IMR-90 (cell line): ENCODE measurements at regions not wholly inside any gene's neighbourhood (a gene's known extent, or its start where the extent isn't known, plus 50 kb on each side); places are given as distances from the start of the nearest gene placed in this dataset.

ENCODE experiments used
- ATAC-seq: fragments of 200-7000 bp; cut with Tn5 transposase; 2 replicates; pipeline ENCODE4 v1.9.1; 2020; ENCODE audit warnings: low read depth, mild to moderate bottlenecking, moderate library complexity
- BruUV-seq: library from RNA; stranded (reverse); fragments of 400-500 nt; replicated peaks from 2 replicates; lab custom pipeline; 2021; lab: Mats Ljungman, UMichigan
- CTCF ChIA-PET: fragments of 300-600 bp; formaldehyde crosslinking; extraction: SDS; loops from one replicate; lab custom pipeline; 2021; ENCODE audit warnings: antibody characterized with exemption; lab: Yijun Ruan, JAX
- POLR2A ChIA-PET: fragments of 300-600 bp; sonication (Branson Sonifier 250); formaldehyde crosslinking; loops from one replicate; lab custom pipeline; 2022; ENCODE audit warnings: antibody characterized with exemption; ENCODE audit not compliant: unreplicated experiment; lab: Charles Lee
- DNase-seq: peaks from one replicate; pipeline ENCODE4 v3.0.0; 2013
- H2AFZ ChIP-seq: replicated peaks from 2 replicates; pipeline ENCODE3; 2013; ENCODE audit warnings: low read length, mild to moderate bottlenecking; ENCODE audit not compliant: poor library complexity
- H2AK5ac ChIP-seq: 2 replicates; pipeline ENCODE4 v1.6.1; 2013; ENCODE audit warnings: low read depth, low read length, inconsistent platforms
- H2AK9ac ChIP-seq: replicated peaks from 2 replicates; pipeline ENCODE3; 2013; ENCODE audit warnings: mild to moderate bottlenecking, low read depth, low read length, moderate library complexity; ENCODE audit not compliant: poor library complexity
- H2BK120ac ChIP-seq: 2 replicates; pipeline ENCODE4 v1.6.1; 2013; ENCODE audit warnings: low read depth, low read length, inconsistent platforms
- H2BK15ac ChIP-seq: 3 replicates; pipeline ENCODE4 v1.6.1; 2013; ENCODE audit warnings: low read depth, low read length, inconsistent platforms
- H2BK20ac ChIP-seq: 2 replicates; pipeline ENCODE4 v1.6.1; 2013; ENCODE audit warnings: low read depth, mild to moderate bottlenecking, inconsistent platforms, low read length, moderate library complexity
- H2BK5ac ChIP-seq: 2 replicates; pipeline ENCODE4 v1.6.1; 2013; ENCODE audit warnings: mild to moderate bottlenecking, low read depth, low read length, inconsistent platforms; ENCODE audit not compliant: poor library complexity, severe bottlenecking
- H3K14ac ChIP-seq: replicated peaks from 2 replicates; pipeline ENCODE4 v1.6.1; 2013; ENCODE audit warnings: low read depth, low read length, inconsistent platforms
- H3K18ac ChIP-seq: 2 replicates; pipeline ENCODE4 v1.6.1; 2013; ENCODE audit warnings: low read depth, low read length, control low read depth
- H3K23ac ChIP-seq: 2 replicates; pipeline ENCODE4 v1.6.1; 2013; ENCODE audit warnings: low read depth, low read length, inconsistent platforms
- H3K27ac ChIP-seq: 2 replicates; pipeline ENCODE4 v1.5.1; 2013; ENCODE audit warnings: mild to moderate bottlenecking, control low read depth, low read length; ENCODE audit not compliant: insufficient read depth
- H3K27me3 ChIP-seq: 2 replicates; pipeline ENCODE4 v1.6.1; 2013; ENCODE audit warnings: low read length; ENCODE audit not compliant: control insufficient read depth, insufficient read depth
- H3K36me3 ChIP-seq: 2 replicates; pipeline ENCODE4 v1.6.1; 2013; ENCODE audit warnings: low read length, mixed read lengths; ENCODE audit not compliant: control insufficient read depth, insufficient read depth
- H3K4ac ChIP-seq: 2 replicates; pipeline ENCODE4 v1.6.1; 2013; ENCODE audit warnings: low read depth, low read length, inconsistent platforms
- H3K4me1 ChIP-seq: 2 replicates; pipeline ENCODE4 v1.6.1; 2013; ENCODE audit warnings: low read length, mixed read lengths; ENCODE audit not compliant: control insufficient read depth, insufficient read depth
- H3K4me2 ChIP-seq: 2 replicates; pipeline ENCODE4 v1.6.1; 2013; ENCODE audit warnings: low read depth, mild to moderate bottlenecking, control low read depth, low read length, moderate library complexity
- H3K4me3 ChIP-seq: 2 replicates; pipeline ENCODE4 v1.5.1; 2013; ENCODE audit warnings: low read depth, mild to moderate bottlenecking, control low read depth, low read length, moderate library complexity; ENCODE audit not compliant: insufficient read depth
- H3K56ac ChIP-seq: 2 replicates; pipeline ENCODE4 v1.6.1; 2013; ENCODE audit warnings: low read length, inconsistent platforms; ENCODE audit not compliant: insufficient read depth; ENCODE audit errors: extremely low read depth
- H3K79me1 ChIP-seq, 2 experiments: 2 replicates each; pipeline ENCODE4 v1.6.1; 2013; ENCODE audit warnings: low read length in 2 of 2, inconsistent platforms in 1 of 2, low read depth in 1 of 2
- H3K9ac ChIP-seq: 2 replicates; pipeline ENCODE4 v1.6.1; 2013; ENCODE audit warnings: low read depth, low read length, control low read depth
- H3K9me1 ChIP-seq: 2 replicates; pipeline ENCODE4 v1.6.1; 2013; ENCODE audit warnings: low read length, inconsistent platforms; ENCODE audit not compliant: insufficient read depth
- H3K9me3 ChIP-seq: 2 replicates; pipeline ENCODE4 v1.6.1; 2013; ENCODE audit warnings: low read length; ENCODE audit not compliant: control insufficient read depth, insufficient read depth
- H4K20me1 ChIP-seq: 2 replicates; pipeline ENCODE4 v1.6.1; 2013; ENCODE audit warnings: low read length, inconsistent platforms; ENCODE audit not compliant: insufficient read depth
- H4K5ac ChIP-seq: 2 replicates; pipeline ENCODE4 v1.6.1; 2013; ENCODE audit warnings: mild to moderate bottlenecking, low read depth, low read length, control low read depth
- H4K8ac ChIP-seq, 2 experiments: 2 replicates each; pipeline ENCODE4 v1.6.1; 2013; ENCODE audit warnings: low read depth in 2 of 2, low read length in 2 of 2, control low read depth in 1 of 2, inconsistent platforms in 1 of 2
- H4K91ac ChIP-seq: 2 replicates; pipeline ENCODE4 v1.6.1; 2013; ENCODE audit warnings: low read depth, low read length, inconsistent platforms; ENCODE audit not compliant: insufficient read depth
- POLR2A ChIP-seq: IDR thresholded peaks from 2 replicates; pipeline ENCODE4 v1.6.1; 2012; ENCODE audit warnings: mild to moderate bottlenecking, low read depth, low read length
- WGBS, 2 experiments: methylation state at CpG; one replicate each; pipeline versions ENCODE4 v1.1.5 to v1.1.7; 2013; ENCODE audit warnings: missing lambda C conversion rate in 2 of 2; ENCODE audit not compliant: insufficient read length in 1 of 2; ENCODE audit errors: extremely low coverage in 2 of 2; 5-methylcytosine and 5-hydroxymethylcytosine counted together
- dilution Hi-C: fragments of 300-500 bp; cut with HindIII; formaldehyde crosslinking; loops from one replicate; pipeline ENCODE4 v1.14.3; 2018; ENCODE audit warnings: low sequenced_read_pairs; ENCODE audit not compliant: unreplicated experiment
- in situ Hi-C: fragments of 300-500 bp; cut with MboI; formaldehyde crosslinking; loops from 3 replicates; pipeline ENCODE4 v1.14.3; 2019; ENCODE audit warnings: low sequenced_read_pairs, inconsistent platforms, mixed read lengths
- intact Hi-C: fragments of 100-400 bp; cut with micrococcal nuclease; formaldehyde crosslinking; loops from 2 replicates; pipeline ENCODE4 v1.10.0; 2022

DNA sequence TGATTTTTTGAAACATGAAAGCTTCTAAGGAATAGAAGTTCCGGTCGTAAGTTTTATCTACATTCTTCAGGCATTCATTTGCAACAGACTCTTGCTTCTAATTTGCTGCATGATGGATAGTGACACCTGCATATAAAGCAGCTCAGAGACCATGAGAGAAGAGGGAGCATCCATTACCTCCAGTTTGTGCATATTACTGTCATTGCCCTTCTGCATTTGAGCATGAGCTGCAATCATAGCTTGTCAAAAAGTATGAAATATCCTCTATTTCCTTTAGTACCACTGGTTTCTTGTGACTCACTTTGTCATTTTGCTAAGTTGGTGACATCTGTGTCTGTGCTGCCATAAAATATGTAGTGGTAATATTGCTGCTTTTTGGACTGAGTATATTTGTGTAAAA, 160.1 kb upstream of the STAC start:
- no peak overlapping the region for H2AFZ ChIP-seq
- H4K91ac ChIP-seq: no peak overlapping the region
- ChIA-PET CTCF (no interaction called here), POLR2A (no interaction called here)
- H3K4ac ChIP-seq: no peak overlapping the region
- no peak overlapping the region for H3K23ac ChIP-seq
- no peak overlapping the region for H2AK9ac ChIP-seq
- no CpG with 5 or more reads among the region's 2 CpGs for WGBS, 2 experiments
- no peak overlapping the region for H3K14ac ChIP-seq
- H3K27me3 ChIP-seq: no peaks in the 10 kb centered on the region
- no peaks in the 10 kb centered on the region for H3K36me3 ChIP-seq
- no TSS peak for BruUV-seq
- no peak overlapping the region for H3K27ac ChIP-seq
- no peak overlapping the region for H3K4me2 ChIP-seq
- H4K8ac ChIP-seq: no peak overlapping the region
- no peak overlapping the region for H2AK5ac ChIP-seq
- H3K56ac ChIP-seq: no peak overlapping the region
- ATAC-seq: no peak
- no peak overlapping the region for H3K4me3 ChIP-seq
- H3K9ac ChIP-seq: no peak overlapping the region
- intact Hi-C loops: no loop called here
- no peak overlapping the region for H2BK20ac ChIP-seq
- H4K5ac ChIP-seq: no peak overlapping the region
- H3K9me3 ChIP-seq: no peaks in the 10 kb centered on the region
- H3K4me1 ChIP-seq: no peaks in the 10 kb centered on the region
- H3K18ac ChIP-seq: no peak overlapping the region
- dilution Hi-C loops: no loop called here
- H3K79me1 ChIP-seq: no peaks in the 10 kb centered on the region
- TF ChIP-seq POLR2A: no peak
- H2BK5ac ChIP-seq: no peak overlapping the region
- in situ Hi-C loops: no loop called here
- no peaks in the 10 kb centered on the region for H3K9me1 ChIP-seq
- no peak for DNase-seq
- no peak overlapping the region for H2BK15ac ChIP-seq
- no peaks in the 10 kb centered on the region for H4K20me1 ChIP-seq
- H2BK120ac ChIP-seq: no peak overlapping the region
